HuH-7.5 (cell line): ENCODE measurements at regions not wholly inside any gene's neighbourhood (a gene's known extent, or its start where the extent isn't known, plus 50 kb on each side); places are given as distances from the start of the nearest gene placed in this dataset.

Source experiments
- DNase-seq: peaks from one replicate; pipeline ENCODE4 v3.0.0; 2011; ENCODE audit warnings: low spot score

- no peak for DNase-seq
These were observed 93.9 kb upstream of the CSF3R start for GRCh38 chr1:36576551-36577110.

DNA sequence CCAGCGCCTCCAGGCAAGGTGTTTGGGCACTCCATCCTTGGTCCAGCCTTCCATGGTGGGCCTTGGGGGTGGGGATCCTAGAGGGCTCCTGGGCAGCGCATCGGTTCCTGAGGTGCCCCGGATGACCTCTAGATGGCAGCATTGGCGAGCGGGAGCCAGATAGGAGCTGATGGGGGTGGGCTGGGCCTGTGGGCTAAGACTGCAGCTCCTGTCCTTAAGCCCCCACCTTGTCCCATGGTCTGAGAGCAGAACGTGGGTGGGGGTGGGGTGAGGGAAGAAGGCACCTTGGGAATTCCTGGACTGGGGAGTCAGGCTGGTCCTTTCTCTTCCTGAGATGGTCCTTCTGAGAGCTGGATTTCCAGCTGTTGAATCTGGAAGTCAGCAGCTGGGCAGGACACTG, 93.4 kb upstream of the CSF3R start:
- peak; percentile 79 for DNase-seq

DNA sequence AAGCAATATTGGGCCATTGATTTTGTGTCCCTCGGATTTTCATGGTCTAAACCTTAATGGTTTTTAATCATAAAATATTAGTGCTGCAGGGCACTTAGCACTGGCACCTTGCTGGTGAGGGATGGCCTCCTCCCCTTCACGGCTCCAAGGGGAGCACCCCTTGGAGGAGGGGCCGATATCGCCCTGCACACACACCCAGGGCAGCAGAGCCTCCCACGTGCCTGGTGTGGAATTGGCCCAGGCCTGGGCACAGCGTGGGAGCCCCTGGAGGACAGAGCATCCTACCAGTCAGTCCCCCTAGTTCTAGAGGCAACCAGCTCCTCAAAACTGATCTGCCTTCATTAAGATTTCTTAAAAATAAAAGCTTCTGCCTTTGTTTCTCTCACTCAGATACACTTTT, 90.7 kb upstream of the CSF3R start:
- DNase-seq = no peak

DNA sequence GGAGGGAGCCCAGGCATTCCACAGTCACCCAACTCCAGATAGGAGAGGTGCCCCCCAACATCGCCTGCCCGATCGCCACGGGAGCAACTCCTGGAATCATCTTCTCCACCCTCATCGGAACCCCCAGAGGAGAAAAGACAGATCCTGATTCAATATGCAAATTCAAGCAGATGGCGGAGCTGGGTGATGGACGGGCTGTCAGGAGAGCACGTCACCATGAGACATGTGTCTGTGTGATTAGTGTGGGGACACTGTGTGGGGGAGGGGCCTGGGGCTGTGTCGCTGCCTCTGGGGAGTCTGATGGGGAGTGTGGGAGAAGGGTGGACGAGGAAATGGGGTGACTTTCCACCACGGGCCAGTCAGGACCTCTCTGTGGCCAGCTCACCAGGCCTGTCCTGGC, 90.2 kb upstream of the CSF3R start:
- no peak for DNase-seq

- no peak for DNase-seq
These were observed 89.5 kb upstream of the CSF3R start for GRCh38 chr1:36572142-36572715.

DNA sequence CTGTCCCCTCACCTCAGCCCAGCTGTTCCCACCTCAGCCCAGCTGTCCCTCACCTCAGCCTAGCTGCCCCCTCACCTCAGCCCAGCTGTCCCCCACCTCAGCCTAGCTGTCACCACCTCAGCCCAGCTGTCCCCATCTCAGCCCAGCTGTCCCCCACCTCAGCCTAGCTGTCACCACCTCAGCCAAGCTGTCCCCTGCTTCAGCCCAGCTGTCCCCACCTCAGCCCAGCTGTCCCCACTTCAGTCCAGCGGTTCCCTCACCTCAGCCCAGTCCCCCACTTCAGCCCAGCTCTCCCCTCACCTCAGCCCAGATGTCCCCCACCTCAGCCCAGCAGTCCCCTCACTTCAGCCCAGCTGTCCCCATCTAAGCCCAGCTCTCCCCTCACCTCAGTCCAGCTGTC, 88.4 kb upstream of the CSF3R start:
- DNase-seq = no peak

GRCh38 chr1:36570478-36571060, 87.9 kb upstream of the CSF3R start:
- DNase-seq = no peak

GRCh38 chr1:36570006-36570405, 87.3 kb upstream of the CSF3R start:
- DNase-seq = no peak

GRCh38 chr1:36567601-36568341, 85.1 kb upstream of the CSF3R start:
- no peak for DNase-seq

GRCh38 chr1:36565576-36566501, 83.1 kb upstream of the CSF3R start:
- no peak for DNase-seq

DNA sequence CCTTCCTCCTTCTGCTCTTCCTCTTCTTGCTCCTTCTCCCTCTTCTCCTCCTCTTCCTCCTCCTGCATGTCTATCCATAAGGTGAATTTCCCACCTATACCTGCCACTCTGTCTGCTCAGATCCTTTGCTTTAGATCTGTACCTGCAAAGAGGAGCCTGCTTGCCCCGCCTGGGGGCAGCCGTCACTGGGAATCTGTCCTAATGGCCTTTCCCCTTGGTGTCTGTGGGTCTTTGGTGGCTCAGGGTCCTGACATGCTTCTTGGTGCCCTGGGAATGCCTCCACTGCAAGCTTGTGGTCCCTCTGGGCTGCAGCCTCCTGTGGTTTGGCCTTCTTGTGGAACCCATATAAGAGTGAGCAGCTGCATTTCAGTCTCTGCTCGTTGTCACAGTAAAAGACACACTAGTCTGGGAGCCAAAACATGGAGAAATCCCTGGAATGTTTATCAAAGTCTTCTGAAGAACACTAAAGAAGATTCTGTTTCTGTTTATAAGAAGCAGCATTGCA, 79.5 kb upstream of the CSF3R start:
- DNase-seq = no peak

GRCh38 chr1:36561361-36561724, 78.6 kb upstream of the CSF3R start:
- DNase-seq = no peak

- DNase-seq = no peak
These were observed 78.1 kb upstream of the CSF3R start for GRCh38 chr1:36560621-36561360.

DNA sequence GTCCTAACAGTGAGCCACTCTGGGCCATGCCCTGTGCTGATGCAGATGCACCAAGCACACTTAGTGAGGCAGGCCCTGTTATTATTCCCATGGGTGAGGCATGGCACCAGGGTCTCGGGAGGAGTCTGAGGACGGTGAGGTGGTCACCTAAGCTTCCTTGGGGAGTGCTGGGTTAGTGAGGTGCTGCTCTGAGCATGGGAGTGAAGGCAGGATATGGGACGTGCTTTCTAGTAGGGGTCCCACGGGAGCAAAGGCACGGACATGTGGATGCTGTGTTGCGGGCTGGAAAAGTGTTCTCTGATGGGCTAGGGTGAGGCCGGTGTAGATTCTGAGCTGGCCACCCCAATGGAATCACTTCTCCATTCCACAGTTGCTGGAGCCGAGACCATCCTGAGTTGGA, 77.5 kb upstream of the CSF3R start:
- DNase-seq = no peak

DNA sequence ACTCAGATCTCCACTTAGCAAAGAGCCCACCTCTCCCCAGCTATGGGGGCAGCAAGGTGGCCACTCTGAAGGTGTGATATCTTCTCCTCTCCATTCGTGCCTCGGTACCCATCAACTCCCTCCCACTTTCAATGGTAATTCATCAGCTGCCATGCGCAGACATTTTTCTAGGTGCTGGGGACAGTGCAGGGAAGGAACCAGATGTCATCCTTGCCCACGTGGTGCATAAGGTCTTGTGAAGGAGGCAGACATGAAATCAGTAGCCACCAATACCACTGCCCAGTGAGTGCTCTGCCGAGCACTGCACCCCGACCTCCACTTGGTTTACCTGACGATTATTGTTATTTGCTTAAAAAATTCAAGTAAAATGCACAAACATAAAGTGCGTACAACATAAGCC, 76.3 kb upstream of the CSF3R start:
- no peak for DNase-seq

- no peak for DNase-seq
These were observed 74.6 kb upstream of the CSF3R start for GRCh38 chr1:36557041-36558000.

DNA sequence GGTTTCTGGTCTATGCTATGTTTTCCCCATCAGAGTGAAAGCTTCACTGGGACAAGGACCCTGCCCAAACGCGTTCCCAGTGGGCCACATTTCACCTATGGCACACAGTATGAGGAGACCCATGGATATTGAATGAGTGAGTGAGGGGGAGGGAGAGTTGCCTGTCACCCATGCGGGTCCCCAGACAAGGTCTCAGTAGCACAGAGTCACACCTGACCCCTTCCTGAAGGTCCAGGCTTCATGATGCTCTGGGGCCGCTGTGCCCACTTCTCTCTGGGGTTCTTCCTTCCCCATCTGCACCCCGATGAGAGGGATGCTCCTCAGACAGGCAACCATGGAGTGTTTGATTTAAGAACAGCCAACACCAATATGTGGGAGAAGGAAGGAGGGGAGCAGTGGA, 72.3 kb upstream of the CSF3R start:
- no peak for DNase-seq

- no peak for DNase-seq
These were observed 71.6 kb upstream of the CSF3R start for GRCh38 chr1:36554323-36554628.

DNA sequence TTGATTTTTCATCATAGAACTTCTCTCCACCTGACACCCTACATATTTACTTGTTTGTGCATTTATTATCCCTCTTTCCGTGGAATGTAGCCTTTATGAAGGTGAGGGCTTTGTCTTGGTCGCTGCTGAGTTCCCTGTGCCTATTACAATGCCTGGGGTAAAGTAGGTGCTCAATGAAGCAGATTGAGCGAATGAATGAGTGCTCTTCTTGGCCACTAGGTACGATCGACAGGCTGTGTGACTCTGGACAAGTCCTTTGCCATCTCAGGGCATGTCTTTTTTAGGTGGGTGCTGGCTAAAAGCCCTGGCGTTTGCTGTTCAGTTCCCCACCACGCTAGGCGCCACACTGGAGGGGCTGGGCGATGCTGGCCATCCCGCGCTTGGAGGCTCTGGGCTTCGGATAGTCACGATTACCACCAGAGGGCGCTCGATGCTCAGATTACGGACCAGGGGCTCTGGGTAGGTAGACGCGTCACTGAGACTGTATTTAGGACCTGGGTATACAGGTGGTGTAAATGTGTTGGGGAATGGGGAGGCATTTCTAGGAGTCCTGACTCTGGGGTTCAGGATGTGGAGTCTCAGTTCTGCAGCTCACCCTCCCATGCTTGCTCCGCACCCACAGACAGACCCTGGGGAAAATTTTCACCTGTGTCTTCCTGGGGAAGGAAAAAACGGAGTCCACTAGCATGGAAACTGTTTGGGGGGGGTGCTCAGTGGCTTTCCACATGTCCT, 71.0 kb upstream of the CSF3R start:
- peak; percentile 53 for DNase-seq
